Psoas muscle (tissue), 7 donors: ENCODE measurements at regions not wholly inside any gene's neighbourhood (a gene's known extent, or its start where the extent isn't known, plus 50 kb on each side); places are given as distances from the start of the nearest gene placed in this dataset.

Experiments
- ATAC-seq, 4 donors: fragments of 200-7000 bp; cut with Tn5 transposase; one replicate each; pipeline ENCODE4 v1.9.1; 2020; ENCODE audit warnings: moderate library complexity in 3 of 4, mild to moderate bottlenecking in 2 of 4
- DNase-seq, 2 donors: peaks; one replicate each; pipeline ENCODE4 v3.0.0-alpha.2; 2020
- H3K27ac ChIP-seq: fragments of 200-600 bp; one replicate; pipeline ENCODE4 v1.8.0; 2022
- H3K27me3 ChIP-seq, 3 donors: fragments of 200-600 bp in 1 of 3; one replicate each; pipeline versions ENCODE4 v1.6.1 to v1.8.0; 2013 to 2022; ENCODE audit warnings: low read length in 2 of 3, mild to moderate bottlenecking in 2 of 3, moderate library complexity in 1 of 3; ENCODE audit not compliant: insufficient read depth in 3 of 3
- H3K36me3 ChIP-seq, 2 donors: fragments of 200-600 bp in 1 of 2; one replicate each; pipeline versions ENCODE4 v1.6.1 to v1.8.0; 2013 to 2022; ENCODE audit warnings: low read depth in 1 of 2, mild to moderate bottlenecking in 1 of 2, moderate library complexity in 1 of 2; ENCODE audit not compliant: insufficient read depth in 1 of 2
- H3K4me1 ChIP-seq: fragments of 200-600 bp; one replicate; pipeline ENCODE4 v1.8.0; 2022
- H3K4me3 ChIP-seq: fragments of 200-600 bp; one replicate; pipeline ENCODE4 v1.8.0; 2022; ENCODE audit warnings: mild to moderate bottlenecking
- H3K9me3 ChIP-seq: fragments of 200-600 bp; one replicate; pipeline ENCODE4 v1.8.0; 2022
- WGBS, 3 donors: extraction: QIAGEN DNeasy Blood & Tissue Kit; methylation state at CpG; one replicate each; pipeline versions ENCODE4 v1.1.6 to v1.1.7; 2013; 5-methylcytosine and 5-hydroxymethylcytosine counted together
- intact Hi-C, 2 donors: fragments of 100-400 bp; cut with DNase I; formaldehyde crosslinking; loops; one replicate each; pipeline versions ENCODE4 v1.11.0 to v1.14.2; 2022
- TF ChIP-seq, protein P1 (sequence below): fragments of 200-600 bp; IDR thresholded peaks from one replicate; pipeline ENCODE4 v1.8.0; 2022; ENCODE audit warnings: antibody characterized with exemption
- donor health status: healthy with polysubstance abuse.
- donor health status: DM: no; HTN: no; CAD: no; lungs with moderate emphysema.
- donor health status: Bipolar disorder and iron deficiency.
- donor health status: healthy.
- donor health status: DM: yes; HTN: yes; CAD: no.
- donor health status: DM: no; HTN: no; CAD: no.
- donor health status: DM: yes; HTN: yes; CAD: no.

DNA sequence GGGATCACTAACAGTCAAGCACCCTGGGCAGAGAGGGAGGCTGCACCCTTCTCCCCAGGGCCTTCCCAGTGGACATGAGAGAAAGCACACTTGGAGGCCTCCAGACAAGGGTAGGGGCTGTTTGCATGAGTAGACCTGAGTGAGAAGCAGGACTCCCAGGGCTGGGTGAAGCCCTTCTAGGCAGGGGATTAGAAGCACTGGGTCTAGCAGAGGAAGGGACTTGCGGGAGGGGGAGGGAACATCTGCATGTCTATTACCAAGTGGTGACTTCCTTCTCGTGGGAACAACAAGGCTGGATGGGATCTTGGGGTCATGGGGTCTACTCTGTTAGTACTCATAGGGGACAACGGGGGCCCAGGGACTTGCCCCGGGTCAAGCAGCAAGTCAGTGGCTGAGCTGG lies 67.8 kb downstream of the EMX2 start:
- 60 to 67% (median 62%) methylated on average over 4 of the region's 4 CpGs for WGBS, 3 donors
- H3K4me1 ChIP-seq = no peaks in the 10 kb centered on the region
- no peaks in the 10 kb centered on the region for H3K27me3 ChIP-seq
- H3K9me3 ChIP-seq = no peaks in the 10 kb centered on the region
- intact Hi-C loops = no loop called here
- no peaks in the 10 kb centered on the region for H3K36me3 ChIP-seq
- no peak overlapping the region for H3K4me3 ChIP-seq
- DNase-seq (no peak), ATAC-seq (no peak)
- no peak overlapping the region for H3K27ac ChIP-seq
- TF ChIP-seq, protein P1, sequence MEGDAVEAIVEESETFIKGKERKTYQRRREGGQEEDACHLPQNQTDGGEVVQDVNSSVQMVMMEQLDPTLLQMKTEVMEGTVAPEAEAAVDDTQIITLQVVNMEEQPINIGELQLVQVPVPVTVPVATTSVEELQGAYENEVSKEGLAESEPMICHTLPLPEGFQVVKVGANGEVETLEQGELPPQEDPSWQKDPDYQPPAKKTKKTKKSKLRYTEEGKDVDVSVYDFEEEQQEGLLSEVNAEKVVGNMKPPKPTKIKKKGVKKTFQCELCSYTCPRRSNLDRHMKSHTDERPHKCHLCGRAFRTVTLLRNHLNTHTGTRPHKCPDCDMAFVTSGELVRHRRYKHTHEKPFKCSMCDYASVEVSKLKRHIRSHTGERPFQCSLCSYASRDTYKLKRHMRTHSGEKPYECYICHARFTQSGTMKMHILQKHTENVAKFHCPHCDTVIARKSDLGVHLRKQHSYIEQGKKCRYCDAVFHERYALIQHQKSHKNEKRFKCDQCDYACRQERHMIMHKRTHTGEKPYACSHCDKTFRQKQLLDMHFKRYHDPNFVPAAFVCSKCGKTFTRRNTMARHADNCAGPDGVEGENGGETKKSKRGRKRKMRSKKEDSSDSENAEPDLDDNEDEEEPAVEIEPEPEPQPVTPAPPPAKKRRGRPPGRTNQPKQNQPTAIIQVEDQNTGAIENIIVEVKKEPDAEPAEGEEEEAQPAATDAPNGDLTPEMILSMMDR = no peak

DNA sequence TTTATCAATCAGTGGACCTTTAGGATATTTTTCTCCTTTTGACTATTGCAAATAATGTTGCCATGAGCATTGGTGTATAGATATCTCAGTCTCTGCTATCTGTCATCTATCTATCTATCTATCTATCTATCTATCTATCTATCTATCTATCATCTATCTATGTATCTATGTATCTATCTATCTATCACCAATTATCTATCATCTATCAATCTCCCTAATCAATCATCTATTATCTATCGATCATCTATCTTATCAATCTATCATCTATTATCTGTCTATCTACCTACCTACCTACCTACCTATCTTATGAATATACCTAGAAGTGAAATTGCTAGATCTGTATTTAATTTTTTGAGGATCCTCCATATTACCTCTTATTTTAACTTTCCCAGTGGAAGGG lies 69.6 kb downstream of the EMX2 start:
- H3K27me3 ChIP-seq = no peaks in the 10 kb centered on the region
- TF ChIP-seq, protein P1 = no peak

DNA sequence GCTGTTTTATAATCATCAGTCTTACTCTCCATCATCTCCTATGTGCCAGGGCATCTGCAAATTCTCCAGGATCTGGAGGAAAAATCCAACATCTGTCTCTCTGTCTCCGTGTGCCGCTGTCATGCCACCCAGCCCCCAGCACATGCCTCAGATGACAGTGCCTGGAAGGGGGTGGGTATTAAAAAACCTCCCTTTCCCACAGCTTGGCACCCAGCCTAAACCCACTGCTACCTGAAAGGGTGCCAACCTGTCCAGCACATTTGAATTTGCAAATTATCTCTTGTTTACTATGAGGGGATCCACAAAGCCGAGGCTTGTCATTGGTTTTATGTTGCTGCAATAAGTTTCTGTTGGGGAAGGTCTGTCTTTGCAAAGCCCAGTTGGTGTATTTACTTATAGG lies 73.1 kb downstream of the EMX2 start:
- whole genome bisulfite sequencing, 3 donors = 40 to 51% (median 49%) methylated on average over 3 of the region's 3 CpGs
- intact Hi-C loops = no loop called here
- Histone ChIP-seq H3K27ac (no peak overlapping the region), H3K36me3 (no peaks in the 10 kb centered on the region), H3K4me1 (no peaks in the 10 kb centered on the region), H3K9me3 (no peaks in the 10 kb centered on the region), H3K4me3 (no peak overlapping the region), H3K27me3 (peaks cover 0 to 7% (median 0%) of the 10 kb centered on the region in 3 donors)
- TF ChIP-seq, protein P1 = no peak
- ATAC-seq (no peak), DNase-seq (no peak)

More for the DNA sequence above, 69.6 kb downstream of the EMX2 start:
- Histone ChIP-seq H3K27ac (no peak overlapping the region), H3K4me3 (no peak overlapping the region), H3K4me1 (no peaks in the 10 kb centered on the region), H3K36me3 (no peaks in the 10 kb centered on the region), H3K9me3 (no peaks in the 10 kb centered on the region)
- WGBS, 3 donors = 97 to 98% (median 97%) methylated on average over 1 of the region's 1 CpG
- ATAC-seq (no peak), DNase-seq (no peak)
- intact Hi-C loops = no loop called here

DNA sequence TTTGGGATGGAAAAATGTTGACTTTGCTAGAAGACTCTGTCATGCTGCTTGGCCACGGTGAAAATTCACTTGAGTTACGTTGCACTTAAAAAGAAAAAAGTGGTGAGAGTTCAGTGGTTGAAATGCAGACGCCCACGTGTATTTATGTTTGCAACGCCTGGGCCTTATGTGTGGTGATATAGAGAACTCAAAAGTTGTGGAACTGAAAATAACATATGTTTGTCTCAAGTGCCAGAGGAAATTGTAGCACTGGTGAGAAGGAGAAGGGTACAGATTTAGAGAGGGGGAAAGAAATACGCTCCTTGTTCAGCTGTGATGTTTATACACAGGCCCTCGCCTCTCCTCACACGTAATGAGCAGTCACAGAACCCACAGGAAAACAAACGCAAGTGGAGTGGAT lies 73.6 kb downstream of the EMX2 start:
- H3K9me3 ChIP-seq = no peaks in the 10 kb centered on the region
- H3K4me1 ChIP-seq = no peaks in the 10 kb centered on the region
- 49 to 57% (median 54%) methylated on average over 9 of the region's 9 CpGs for WGBS, 3 donors
- peaks cover 0 to 10% (median 0%) of the 10 kb centered on the region in 3 donors for H3K27me3 ChIP-seq
- no peak overlapping the region for H3K4me3 ChIP-seq
- intact Hi-C loops = no loop called here
- no peak overlapping the region for H3K27ac ChIP-seq
- no peaks in the 10 kb centered on the region for H3K36me3 ChIP-seq
- DNase-seq = no peak
- TF ChIP-seq, protein P1 = no peak
- ATAC-seq = no peak

DNA sequence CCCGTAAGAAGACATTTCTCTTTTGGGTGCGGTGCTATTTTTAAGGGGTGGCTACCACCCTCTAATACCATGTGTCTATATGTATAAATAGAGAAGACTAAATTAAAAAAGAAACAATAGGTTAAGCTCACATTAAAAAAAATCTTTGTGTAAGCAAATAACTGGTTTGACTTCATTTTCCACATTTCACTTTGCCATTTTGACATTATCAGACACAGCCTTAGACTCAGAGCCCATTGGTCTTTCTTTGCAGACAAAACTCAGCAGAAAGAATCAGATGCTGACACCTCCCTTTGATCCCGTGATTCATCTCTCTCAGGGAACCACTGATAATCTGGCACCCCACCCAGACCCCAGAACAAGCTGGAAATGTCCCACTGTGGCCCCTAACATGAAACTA lies 74.5 kb downstream of the EMX2 start:
- Histone ChIP-seq H3K4me1 (no peaks in the 10 kb centered on the region), H3K27ac (no peak overlapping the region), H3K36me3 (no peaks in the 10 kb centered on the region), H3K27me3 (peaks cover 0 to 10% (median 0%) of the 10 kb centered on the region in 3 donors), H3K9me3 (no peaks in the 10 kb centered on the region), H3K4me3 (no peak overlapping the region)
- TF ChIP-seq, protein P1 = no peak
- WGBS, 3 donors = 48 to 77% (median 70%) methylated on average over 3 of the region's 3 CpGs
- ATAC-seq (no peak), DNase-seq (no peak)
- intact Hi-C loops = no loop called here
